ENCODE measurements at regions not wholly inside any gene's neighbourhood (a gene's known extent, or its start where the extent isn't known, plus 50 kb on each side); places are given as distances from the start of the nearest gene placed in this dataset.
"Not testable (repeated sequence)": the region's sequence is repeated elsewhere in the genome, so short reads cannot be mapped to it uniquely, and the experiment has no call there.

- peak; percentile 54 for DNase-seq (ENCODE audit: low spot score)
These were observed 566.9 kb upstream of the ANO5 start for GRCh38 chr11:21625982-21626381.

DNA sequence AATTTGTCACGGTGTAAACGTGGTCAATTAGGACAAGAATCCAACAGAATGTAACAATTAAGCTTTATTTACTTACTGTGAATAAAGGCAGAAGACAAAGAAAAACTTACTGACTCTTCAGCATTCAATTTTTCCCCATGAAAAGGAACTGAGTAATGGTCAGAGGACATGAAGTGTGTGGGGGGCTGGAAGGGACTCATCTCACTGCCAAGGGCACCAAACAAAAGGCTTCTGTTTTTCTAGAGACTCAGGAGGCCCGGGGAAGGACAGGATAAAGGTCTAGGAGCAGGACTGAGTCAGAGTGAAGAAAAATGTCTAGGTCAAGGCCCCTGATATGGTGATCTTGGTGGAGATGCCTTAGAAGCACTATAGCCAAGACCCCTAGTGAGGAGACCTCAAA, 564.2 kb upstream of the ANO5 start:
- no peak for DNase-seq (ENCODE audit: low spot score)

- no peak for DNase-seq (ENCODE audit: low spot score)
These were observed 561.9 kb upstream of the ANO5 start for GRCh38 chr11:21630934-21631478.

DNA sequence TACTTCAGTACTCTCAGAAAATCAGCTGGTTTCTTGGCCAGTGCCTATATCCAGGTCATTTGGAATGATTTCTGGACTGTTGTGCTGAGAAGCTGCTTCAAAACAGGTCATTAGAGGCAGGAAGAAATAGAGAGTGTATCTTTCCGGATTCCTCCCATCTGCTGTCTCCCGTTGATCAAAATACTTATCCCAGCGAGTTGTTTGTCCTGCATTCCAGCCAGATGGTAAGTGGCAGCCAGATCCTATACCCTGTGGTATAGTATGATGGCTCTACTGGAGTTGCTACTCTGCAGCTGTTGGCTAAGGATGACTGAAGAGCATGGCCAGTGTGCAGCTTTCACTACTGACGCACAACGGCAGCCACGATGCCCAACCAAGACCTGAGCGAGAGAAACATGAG, 560.9 kb upstream of the ANO5 start:
- DNase-seq (ENCODE audit: low spot score), result no peak

DNA sequence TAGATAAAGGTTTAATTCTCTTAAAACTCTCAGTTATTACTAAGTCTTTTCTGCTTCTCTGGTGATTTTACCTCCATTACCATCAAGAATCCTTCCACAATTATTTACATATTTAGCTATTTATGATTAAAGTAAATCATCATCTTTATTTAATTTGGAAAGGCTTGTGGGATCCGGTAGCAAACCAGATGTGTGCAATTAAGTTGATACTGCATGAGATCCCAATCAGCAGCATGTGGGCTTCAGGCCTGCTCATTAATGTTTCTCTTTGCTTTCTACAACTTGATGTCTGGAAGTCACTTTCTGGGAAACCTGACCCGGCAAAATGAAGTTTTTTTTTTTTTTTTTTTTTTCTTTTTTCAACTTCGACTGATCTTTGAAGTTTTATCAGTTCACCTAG, 558.4 kb upstream of the ANO5 start:
- DNase-seq (ENCODE audit: low spot score), result no peak

DNA sequence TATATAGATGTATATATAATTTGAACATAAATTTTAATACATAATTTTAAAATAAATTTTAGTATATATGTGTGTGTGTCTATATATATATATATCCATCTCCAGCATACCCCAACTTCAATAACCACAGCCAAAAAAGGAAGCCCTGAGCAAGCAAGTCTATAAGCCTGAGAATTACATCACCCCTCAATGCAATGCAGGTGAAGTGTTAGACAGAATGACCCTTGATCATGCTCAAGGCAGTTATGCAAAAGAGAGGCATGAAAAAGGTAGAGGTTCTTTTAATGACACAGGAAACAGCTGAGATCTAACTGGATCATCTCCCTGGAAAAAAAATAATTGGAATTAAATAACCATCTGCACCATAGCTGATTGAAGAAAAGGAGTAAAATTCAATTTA, 557.9 kb upstream of the ANO5 start:
- no peak for DNase-seq (ENCODE audit: low spot score)

DNA sequence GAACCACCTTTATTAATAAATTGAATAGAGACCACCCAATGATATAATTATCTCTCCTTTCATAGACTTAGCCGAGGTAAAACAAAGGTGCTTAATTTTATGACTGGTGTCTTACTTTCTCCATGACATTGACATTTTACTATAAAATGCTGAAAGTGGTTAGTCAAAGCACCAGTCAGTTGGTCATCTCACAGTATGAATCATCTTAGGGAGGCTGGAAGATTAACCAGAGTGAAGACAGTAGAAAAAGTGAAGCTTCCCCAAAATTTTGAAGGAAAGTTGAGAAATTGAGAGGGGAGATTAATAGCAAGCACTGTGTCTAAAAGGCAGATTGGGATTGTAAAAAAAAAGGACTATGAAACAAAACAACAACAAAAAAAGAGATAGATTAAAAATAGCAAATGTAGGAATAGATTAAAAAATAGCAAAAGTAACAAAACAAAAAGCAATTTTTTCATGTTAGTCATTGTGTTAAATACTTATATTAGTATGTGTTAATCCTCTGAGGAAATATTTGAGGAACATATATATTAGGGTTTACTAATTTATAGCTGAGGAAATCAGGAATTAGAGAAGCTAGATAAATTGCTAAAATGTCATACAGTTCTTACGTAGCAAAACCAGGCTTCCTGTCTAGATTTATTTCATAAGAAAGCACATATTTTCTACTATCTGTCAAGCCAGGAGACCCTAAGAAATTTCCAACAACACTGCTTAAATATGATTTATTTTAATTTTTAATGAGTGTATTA, 557.3 kb upstream of the ANO5 start:
- DNase-seq (ENCODE audit: low spot score), result peak; percentile 24

- no peak for DNase-seq (ENCODE audit: low spot score)
These were observed 556.3 kb upstream of the ANO5 start for GRCh38 chr11:21636561-21636960.

GRCh38 chr11:21640491-21640890, 552.4 kb upstream of the ANO5 start:
- no peak for DNase-seq (ENCODE audit: low spot score)

DNA sequence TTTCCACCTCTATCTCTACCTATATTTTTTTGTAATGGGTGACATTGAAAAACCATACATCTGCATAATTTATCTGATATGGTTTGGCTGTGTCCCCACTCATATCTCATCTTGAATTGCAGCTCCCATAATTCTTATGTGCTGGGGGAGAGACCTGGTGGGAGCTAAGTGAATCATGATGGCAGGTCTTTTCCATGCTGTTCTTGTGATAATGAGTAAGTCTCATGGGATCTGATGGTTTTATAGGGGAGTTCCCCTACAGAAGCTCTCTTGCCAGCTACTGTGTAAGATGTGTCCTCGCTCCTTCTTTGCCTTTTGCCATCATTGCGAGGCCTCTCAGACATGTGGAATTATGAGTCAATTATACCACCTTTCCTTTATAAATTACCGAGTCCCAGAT, 551.0 kb upstream of the ANO5 start:
- no peak for DNase-seq (ENCODE audit: low spot score)

- no peak for DNase-seq (ENCODE audit: low spot score)
These were observed 546.5 kb upstream of the ANO5 start for GRCh38 chr11:21646351-21646750.

- no peak for DNase-seq (ENCODE audit: low spot score)
These were observed 541.9 kb upstream of the ANO5 start for GRCh38 chr11:21650961-21651360.

GRCh38 chr11:21653951-21654421, 538.9 kb upstream of the ANO5 start:
- DNase-seq (ENCODE audit: low spot score), result no peak

DNA sequence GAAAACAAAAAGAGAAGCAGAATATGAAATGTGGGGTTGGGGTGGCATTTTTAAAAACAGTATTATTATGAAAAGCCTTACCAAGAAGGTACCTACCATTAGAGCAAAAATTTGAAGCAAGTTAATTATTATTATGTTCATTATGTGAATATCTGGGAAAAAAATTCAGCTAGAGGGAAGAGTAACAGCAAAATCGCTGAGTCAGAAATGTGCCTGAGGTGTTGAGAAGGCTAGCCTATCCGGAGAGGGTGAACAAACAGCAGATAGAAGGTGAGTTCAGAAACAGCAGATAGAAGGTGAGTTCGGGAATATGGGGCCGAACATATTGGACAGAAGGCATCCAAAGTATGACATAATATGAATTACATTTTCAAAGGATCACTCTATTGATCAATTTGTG, 536.8 kb upstream of the ANO5 start:
- no peak for DNase-seq (ENCODE audit: low spot score)

DNA sequence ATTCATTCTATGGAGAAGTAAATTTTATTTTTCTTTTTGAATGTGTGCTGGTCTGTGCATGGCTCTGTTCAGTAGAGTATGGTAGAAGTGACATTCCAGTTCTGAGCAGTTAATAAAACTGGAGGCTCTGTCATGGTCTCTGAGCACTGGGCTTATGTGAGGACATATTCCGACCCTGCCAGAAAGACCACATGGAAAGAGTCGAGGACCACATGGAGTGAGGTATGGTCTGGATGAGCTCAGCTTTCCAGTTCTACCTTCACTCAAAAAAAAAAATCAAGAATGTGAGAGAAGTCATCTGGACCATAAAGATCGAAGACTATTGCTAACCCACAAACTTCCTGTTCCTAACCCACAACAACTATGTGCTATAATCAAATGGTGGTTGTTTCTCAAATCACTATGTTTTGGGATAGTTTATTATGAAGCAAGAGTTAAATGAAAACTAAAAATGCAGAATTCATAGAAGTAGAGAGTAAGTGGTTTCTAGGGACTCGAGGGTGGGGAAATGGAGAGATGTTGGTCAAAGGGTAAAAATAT, 534.2 kb upstream of the ANO5 start:
- DNase-seq (ENCODE audit: low spot score), result no peak

DNA sequence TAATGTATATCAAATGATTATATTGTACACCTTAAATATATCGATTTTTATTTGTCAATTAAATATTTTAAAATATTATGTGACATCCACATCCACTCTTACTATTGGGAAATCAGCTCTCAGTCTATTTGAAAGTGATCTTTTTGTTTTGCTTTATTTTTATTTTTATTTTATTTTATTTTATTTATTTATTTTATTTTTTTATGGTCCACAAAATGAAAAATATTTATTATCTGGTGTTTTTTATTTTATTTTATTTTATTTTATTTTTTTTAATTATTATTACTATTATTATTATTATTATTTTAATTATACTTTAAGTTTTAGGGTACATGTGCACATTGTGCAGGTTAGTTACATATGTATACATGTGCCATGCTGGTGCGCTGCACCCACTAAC, 533.5 kb upstream of the ANO5 start:
- DNase-seq (ENCODE audit: low spot score), result not testable (repeated sequence)

- no peak for DNase-seq (ENCODE audit: low spot score)
These were observed 532.9 kb upstream of the ANO5 start for GRCh38 chr11:21659961-21660360.

GRCh38 chr11:21675049-21675616, 517.8 kb upstream of the ANO5 start:
- no peak for DNase-seq (ENCODE audit: low spot score)

DNA sequence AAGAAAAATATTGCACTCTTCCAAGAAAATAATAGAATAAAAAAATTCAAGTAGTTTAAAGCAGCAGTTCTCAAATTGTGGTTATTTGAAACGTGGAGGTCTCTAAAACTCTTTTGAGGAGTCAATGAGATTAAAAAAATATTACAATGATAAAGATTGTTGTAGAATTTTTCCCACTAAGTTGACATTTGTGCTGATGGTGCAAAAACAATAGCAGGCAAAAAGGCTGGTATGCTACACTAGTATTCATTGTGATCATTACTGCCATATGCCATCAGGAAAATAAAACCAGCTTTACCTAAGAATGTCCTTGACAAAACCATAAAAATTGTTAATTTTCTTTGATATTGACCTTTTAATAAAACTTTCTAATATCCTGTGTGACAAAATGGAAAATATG, 505.2 kb upstream of the ANO5 start:
- DNase-seq (ENCODE audit: low spot score), result no peak

- no peak for DNase-seq (ENCODE audit: low spot score)
These were observed 488.3 kb upstream of the ANO5 start for GRCh38 chr11:21704539-21704938.

- DNase-seq (ENCODE audit: low spot score), result no peak
These were observed 485.7 kb upstream of the ANO5 start for GRCh38 chr11:21707116-21707739.

- DNase-seq (ENCODE audit: low spot score), result no peak
These were observed 482.1 kb upstream of the ANO5 start for GRCh38 chr11:21710809-21711208.

GRCh38 chr11:21711341-21711740, 481.5 kb upstream of the ANO5 start:
- no peak for DNase-seq (ENCODE audit: low spot score)

Data from RKO (cell line).